NOMO-1 (cell line): ENCODE measurements at regions not wholly inside any gene's neighbourhood (a gene's known extent, or its start where the extent isn't known, plus 50 kb on each side); places are given as distances from the start of the nearest gene placed in this dataset.

Source experiments
- DNase-seq, 2 experiments: peaks; one replicate each; lab custom pipeline; 2025; ENCODE audit not compliant: unreplicated experiment in 2 of 2; lab: John Stamatoyannopoulos, UW

DNA sequence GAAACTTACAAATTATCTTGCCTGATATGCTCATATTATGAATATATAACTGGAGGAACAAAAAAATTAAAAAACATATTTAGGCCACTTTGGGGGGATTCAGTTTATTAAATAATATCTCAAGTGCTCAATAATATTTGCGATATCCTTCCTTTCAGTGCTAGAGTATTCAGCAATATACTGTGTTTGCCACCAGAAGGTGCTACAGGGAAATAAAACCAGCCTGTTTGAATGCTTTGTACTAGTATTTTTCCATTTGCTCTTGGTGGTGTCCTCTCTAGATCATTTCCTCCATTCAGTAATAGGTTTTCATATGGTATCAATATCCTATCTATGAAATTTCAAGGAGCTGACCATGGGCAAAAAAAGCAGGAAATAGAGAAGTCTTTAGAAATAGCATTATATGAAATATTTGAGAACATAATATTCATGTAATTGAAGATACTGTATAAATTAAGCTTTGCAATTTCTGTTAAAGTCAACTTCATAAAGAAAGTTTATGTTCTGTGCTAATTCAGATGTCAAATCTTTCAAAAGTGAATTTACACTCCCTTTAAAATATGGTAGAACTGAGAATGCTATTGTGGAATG is 106.2 kb upstream of the NAV3 start:
- DNase-seq, result peak in 1 of 2 experiments; percentile 3

GRCh38 chr12:77723308-77723707 is 107.4 kb upstream of the NAV3 start:
- DNase-seq, result no peak

DNA sequence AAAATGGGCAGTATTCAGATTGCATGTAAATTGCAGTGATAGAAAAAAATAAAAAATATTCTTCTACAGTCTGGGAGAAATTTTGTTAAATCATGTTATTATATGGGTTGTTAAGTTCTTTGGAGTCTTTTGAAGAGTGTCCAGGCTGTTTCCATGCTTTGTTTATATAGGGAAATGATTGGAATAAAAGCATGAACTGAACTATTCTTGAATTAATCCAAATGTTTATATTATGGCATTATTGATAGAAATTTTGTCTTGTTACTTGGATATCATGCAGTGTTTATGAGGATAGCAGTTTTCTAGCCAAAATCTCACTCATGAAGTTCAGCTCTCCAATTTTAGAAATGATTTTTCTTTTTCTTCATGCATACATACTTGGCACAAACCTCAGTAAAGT is 108.2 kb upstream of the NAV3 start:
- DNase-seq, result no peak

- DNase-seq, result no peak
Observed at GRCh38 chr12:77720258-77720657, 110.4 kb upstream of the NAV3 start.

DNA sequence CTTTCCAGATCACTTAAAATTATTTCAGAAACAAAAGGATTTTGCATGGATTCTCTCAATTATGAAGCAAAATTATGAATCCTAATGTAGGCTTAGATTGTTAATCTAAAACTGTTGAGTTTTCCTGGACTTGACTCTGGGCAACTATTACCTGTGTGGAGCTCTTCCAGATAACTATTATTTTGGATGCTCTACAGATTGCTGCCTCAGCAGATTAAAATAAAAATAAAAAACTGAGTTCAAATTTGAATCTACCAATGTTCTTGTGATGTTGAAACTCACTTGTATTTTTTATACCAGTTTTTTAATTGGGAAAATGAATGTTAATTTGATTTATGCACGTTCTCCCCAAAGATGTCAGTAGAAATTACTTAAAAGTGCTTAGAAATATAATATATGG is 120.5 kb upstream of the NAV3 start:
- DNase-seq, result no peak

DNA sequence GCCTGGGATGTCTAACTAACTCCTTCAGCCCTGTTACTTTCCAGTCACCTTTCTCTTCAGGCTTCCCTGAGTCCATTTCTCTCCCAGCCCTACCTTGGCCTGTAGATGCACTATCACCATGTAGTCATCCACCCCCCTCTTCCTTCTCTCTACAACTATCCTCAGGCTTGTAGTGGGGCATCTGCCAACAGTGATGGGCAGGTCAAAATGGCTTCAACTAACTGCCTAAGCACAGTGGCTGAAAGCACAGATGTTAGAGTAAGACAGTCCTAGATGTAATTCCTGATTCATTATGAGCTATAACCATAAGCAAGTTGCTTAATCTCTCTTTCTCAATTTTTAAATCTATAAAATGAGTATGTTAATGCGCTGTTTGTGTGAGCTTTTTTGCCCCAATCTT is 133.6 kb upstream of the NAV3 start:
- no peak for DNase-seq

- peak in 1 of 2 experiments; percentile 33 for DNase-seq
Observed at GRCh38 chr12:77696183-77696582, 134.5 kb upstream of the NAV3 start.

- DNase-seq, result no peak
Observed at GRCh38 chr12:77689510-77690086, 141.1 kb upstream of the NAV3 start.

GRCh38 chr12:77687321-77687720 is 143.4 kb upstream of the NAV3 start:
- no peak for DNase-seq

GRCh38 chr12:77686760-77687159 is 143.9 kb upstream of the NAV3 start:
- no peak for DNase-seq

DNA sequence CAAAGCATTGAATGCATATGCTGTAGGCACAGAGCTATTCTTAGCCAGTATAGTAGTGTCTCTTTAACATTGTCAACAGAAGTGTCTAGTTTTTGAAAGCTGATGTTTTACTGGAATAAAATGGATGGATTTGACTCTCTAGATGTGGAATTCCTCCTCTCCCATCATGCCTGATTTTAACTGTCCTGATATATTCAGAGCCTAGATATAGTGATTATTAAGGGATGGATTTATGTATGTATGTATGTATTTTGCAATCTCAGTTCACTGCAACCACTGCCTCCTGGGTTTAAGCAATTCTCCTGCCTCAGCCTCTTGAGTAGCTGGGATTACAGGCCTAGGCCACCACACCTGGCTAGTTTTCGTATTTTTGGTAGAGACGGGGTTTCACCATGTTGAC is 144.8 kb upstream of the NAV3 start:
- DNase-seq, result no peak

DNA sequence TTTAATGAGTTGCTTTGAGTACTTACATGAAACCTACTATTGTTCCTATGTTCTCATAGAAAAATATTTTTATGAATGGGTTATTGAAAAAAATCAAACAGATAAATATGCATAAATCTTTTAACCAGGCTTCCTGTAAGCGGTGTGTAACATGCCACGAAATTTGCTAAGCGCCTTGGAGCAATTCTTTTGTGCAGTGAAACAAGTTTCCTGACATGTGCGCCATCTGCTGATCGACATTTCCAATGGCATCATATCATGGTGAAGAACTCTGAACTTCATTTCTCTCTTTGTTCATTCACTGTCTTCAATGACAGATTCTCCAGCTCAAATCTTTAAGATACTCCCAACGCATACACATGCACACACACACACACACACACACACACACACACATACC is 145.6 kb upstream of the NAV3 start:
- DNase-seq, result peak; percentile 40 to 48

GRCh38 chr12:77682488-77682887 is 148.2 kb upstream of the NAV3 start:
- no peak for DNase-seq

GRCh38 chr12:77681726-77682125 is 149.0 kb upstream of the NAV3 start:
- no peak for DNase-seq

GRCh38 chr12:77679686-77680085 is 151.0 kb upstream of the NAV3 start:
- DNase-seq, result no peak

GRCh38 chr12:77678621-77679020 is 152.1 kb upstream of the NAV3 start:
- no peak for DNase-seq

DNA sequence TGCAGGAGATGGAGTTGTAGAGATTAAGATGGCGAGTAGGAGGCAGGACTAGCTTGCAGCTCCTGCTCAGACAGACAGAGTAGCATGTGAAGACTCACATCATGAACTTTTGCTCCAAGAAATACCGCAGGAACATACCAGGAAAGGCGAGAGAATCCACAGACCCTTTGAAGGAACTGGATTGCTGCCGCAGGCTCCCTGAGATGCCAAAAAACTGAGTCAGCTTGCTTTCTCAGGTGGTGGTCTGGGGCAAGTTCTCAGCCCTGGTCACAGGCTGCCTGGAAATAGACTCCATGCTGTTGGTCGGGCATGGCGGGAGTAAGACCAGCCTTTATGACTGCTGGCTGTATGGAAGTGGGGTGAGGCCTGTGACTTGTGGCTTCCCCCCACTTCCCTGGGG is 163.6 kb upstream of the NAV3 start:
- no peak for DNase-seq

GRCh38 chr12:77648716-77649115 is 182.0 kb upstream of the NAV3 start:
- DNase-seq, result no peak

GRCh38 chr12:77645966-77646598 is 184.6 kb upstream of the NAV3 start:
- DNase-seq, result peak in 1 of 2 experiments; percentile 17

- no peak for DNase-seq
Observed at GRCh38 chr12:77644915-77645605, 185.6 kb upstream of the NAV3 start.

GRCh38 chr12:77642246-77642645 is 188.4 kb upstream of the NAV3 start:
- DNase-seq, result no peak

DNA sequence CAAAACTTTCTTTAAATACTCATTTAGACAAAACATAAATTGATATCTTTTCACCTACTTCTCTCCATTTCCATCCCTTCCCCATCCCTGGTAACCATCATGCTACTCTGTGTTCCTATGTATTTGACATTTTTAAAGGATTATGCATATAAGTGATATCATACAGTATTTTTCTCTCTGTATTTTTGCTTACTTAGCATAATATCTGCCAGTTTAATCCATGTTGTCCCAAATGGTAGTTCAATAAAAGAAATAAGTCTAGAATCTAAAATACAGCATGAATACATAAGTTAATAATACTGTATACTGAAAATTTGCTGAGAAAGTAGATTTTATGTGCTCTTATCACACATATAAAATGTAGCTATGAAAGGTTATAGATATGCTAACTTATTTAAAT is 190.3 kb upstream of the NAV3 start:
- no peak for DNase-seq
